NB4 (cell line): ENCODE measurements at regions not wholly inside any gene's neighbourhood (a gene's known extent, or its start where the extent isn't known, plus 50 kb on each side); places are given as distances from the start of the nearest gene placed in this dataset.

Source experiments
- DNase-seq: peaks from one replicate; pipeline ENCODE4 v3.0.0; 2010; ENCODE audit warnings: low read depth
- H3K4me3 ChIP-seq: one replicate; pipeline ENCODE4 v1.5.1; 2011; ENCODE audit warnings: mild to moderate bottlenecking, low read depth, low read length, moderate library complexity
- CTCF ChIP-seq: IDR thresholded peaks from one replicate; pipeline ENCODE4 v1.5.1; 2012; ENCODE audit warnings: low read depth, low read length
- MAX ChIP-seq: IDR thresholded peaks from 2 replicates; pipeline ENCODE4 v1.6.1; 2011; ENCODE audit warnings: low read depth, low read length
- MYC ChIP-seq: IDR thresholded peaks from 2 replicates; pipeline ENCODE4 v1.6.1; 2011; ENCODE audit warnings: low read depth, low read length
- POLR2A ChIP-seq: IDR thresholded peaks from 2 replicates; pipeline ENCODE4 v1.6.1; 2011; ENCODE audit warnings: mild to moderate bottlenecking; ENCODE audit not compliant: insufficient read length; ENCODE audit errors: extremely low read depth

- no peak overlapping the region for H3K4me3 ChIP-seq
- DNase-seq: no peak
- TF ChIP-seq POLR2A (no peak), MYC (no peak), MAX (no peak), CTCF (no peak)
Measured at GRCh38 chr2:2739231-2739795, 408.2 kb upstream of the MYT1L start.

GRCh38 chr2:2738684-2739083, 407.6 kb upstream of the MYT1L start:
- no peak overlapping the region for H3K4me3 ChIP-seq
- TF ChIP-seq POLR2A (no peak), MAX (no peak)
- no peak for DNase-seq

GRCh38 chr2:2738276-2738675, 407.2 kb upstream of the MYT1L start:
- TF ChIP-seq CTCF: no peak
- no peak for TF ChIP-seq MAX
- TF ChIP-seq POLR2A: no peak
- TF ChIP-seq MYC: no peak
- no peak for DNase-seq
- no peak overlapping the region for H3K4me3 ChIP-seq

- no peak overlapping the region for H3K4me3 ChIP-seq
- DNase-seq: no peak
- TF ChIP-seq CTCF (no peak), POLR2A (no peak), MYC (no peak), MAX (no peak)
Measured at GRCh38 chr2:2735041-2735440, 404.0 kb upstream of the MYT1L start.

- H3K4me3 ChIP-seq: no peak overlapping the region
- no peak for DNase-seq
- TF ChIP-seq MAX (no peak), MYC (no peak), CTCF (no peak), POLR2A (no peak)
Measured at GRCh38 chr2:2734308-2734707, 403.2 kb upstream of the MYT1L start.

- TF ChIP-seq CTCF (no peak), MAX (no peak), POLR2A (no peak), MYC (no peak)
- DNase-seq: no peak
- H3K4me3 ChIP-seq: no peak overlapping the region
Measured at GRCh38 chr2:2733818-2734217, 402.7 kb upstream of the MYT1L start.
